ENCODE measurements at regions not wholly inside any gene's neighbourhood (a gene's known extent, or its start where the extent isn't known, plus 50 kb on each side); places are given as distances from the start of the nearest gene placed in this dataset.

GRCh38 chr1:219669556-219669955, 56.7 kb upstream of the ZC3H11B start:
- no peak for DNase-seq (ENCODE audit: low spot score)

GRCh38 chr1:219669042-219669441, 56.1 kb upstream of the ZC3H11B start:
- no peak for DNase-seq (ENCODE audit: low spot score)

GRCh38 chr1:219668446-219668845, 55.5 kb upstream of the ZC3H11B start:
- no peak for DNase-seq (ENCODE audit: low spot score)

GRCh38 chr1:219666242-219666641, 53.3 kb upstream of the ZC3H11B start:
- DNase-seq (ENCODE audit: low spot score), result no peak

- DNase-seq (ENCODE audit: low spot score), result no peak
Measured at GRCh38 chr1:219665089-219665488, 52.2 kb upstream of the ZC3H11B start.

- DNase-seq (ENCODE audit: low spot score), result no peak
Measured at GRCh38 chr1:219664310-219665029, 51.6 kb upstream of the ZC3H11B start.

Data from germinal center (tissue), 1 donor.